ENCODE measurements at regions not wholly inside any gene's neighbourhood (a gene's known extent, or its start where the extent isn't known, plus 50 kb on each side); places are given as distances from the start of the nearest gene placed in this dataset.

DNA sequence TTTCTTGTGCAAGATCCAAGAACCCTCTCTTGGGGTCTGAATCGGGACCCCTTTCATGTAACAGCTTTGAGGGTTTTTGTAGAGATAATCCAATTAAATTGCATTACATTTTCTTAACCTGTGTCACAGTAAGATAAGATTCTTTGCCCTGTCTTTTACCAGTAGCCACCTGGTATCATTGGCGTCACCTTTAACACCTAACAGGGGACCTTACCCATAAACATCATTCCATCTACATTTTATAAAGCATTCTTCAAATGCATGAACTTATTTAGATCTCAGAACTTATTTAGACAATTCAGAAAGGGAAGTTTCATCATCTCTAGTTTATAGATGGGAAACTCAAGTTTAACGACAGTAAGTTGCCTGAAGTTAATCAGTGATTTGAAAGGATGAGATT lies 106.4 kb upstream of the KLF6 start (continued):
- TF ChIP-seq, protein P1, sequence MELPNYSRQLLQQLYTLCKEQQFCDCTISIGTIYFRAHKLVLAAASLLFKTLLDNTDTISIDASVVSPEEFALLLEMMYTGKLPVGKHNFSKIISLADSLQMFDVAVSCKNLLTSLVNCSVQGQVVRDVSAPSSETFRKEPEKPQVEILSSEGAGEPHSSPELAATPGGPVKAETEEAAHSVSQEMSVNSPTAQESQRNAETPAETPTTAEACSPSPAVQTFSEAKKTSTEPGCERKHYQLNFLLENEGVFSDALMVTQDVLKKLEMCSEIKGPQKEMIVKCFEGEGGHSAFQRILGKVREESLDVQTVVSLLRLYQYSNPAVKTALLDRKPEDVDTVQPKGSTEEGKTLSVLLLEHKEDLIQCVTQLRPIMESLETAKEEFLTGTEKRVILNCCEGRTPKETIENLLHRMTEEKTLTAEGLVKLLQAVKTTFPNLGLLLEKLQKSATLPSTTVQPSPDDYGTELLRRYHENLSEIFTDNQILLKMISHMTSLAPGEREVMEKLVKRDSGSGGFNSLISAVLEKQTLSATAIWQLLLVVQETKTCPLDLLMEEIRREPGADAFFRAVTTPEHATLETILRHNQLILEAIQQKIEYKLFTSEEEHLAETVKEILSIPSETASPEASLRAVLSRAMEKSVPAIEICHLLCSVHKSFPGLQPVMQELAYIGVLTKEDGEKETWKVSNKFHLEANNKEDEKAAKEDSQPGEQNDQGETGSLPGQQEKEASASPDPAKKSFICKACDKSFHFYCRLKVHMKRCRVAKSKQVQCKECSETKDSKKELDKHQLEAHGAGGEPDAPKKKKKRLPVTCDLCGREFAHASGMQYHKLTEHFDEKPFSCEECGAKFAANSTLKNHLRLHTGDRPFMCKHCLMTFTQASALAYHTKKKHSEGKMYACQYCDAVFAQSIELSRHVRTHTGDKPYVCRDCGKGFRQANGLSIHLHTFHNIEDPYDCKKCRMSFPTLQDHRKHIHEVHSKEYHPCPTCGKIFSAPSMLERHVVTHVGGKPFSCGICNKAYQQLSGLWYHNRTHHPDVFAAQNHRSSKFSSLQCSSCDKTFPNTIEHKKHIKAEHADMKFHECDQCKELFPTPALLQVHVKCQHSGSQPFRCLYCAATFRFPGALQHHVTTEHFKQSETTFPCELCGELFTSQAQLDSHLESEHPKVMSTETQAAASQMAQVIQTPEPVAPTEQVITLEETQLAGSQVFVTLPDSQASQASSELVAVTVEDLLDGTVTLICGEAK (IDR thresholded peaks at IDR 0.05) = 0 out of 2 replicates have a peak, but pooled peaks have one; percentile 10
- TF ChIP-seq, protein P1 (CRISPR knock-in tag; IDR thresholded peaks at IDR 0.05) = no peak
- TF ChIP-seq, protein P2, sequence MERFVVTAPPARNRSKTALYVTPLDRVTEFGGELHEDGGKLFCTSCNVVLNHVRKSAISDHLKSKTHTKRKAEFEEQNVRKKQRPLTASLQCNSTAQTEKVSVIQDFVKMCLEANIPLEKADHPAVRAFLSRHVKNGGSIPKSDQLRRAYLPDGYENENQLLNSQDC (CRISPR knock-in tag; IDR thresholded peaks at IDR 0.05) = no peak
- no peak for TF ChIP-seq NR2C2 (CRISPR knock-in tag; IDR thresholded peaks at IDR 0.05)
- TF ChIP-seq NR2C2 (tag; IDR thresholded peaks at IDR 0.05) = no peak
- TF ChIP-seq E2F3 (CRISPR knock-in tag; IDR thresholded peaks at IDR 0.05) = no peak
- no peak for TF ChIP-seq GATAD2A (IDR thresholded peaks at IDR 0.05)
- TF ChIP-seq BRF1 (IDR thresholded peaks at IDR 0.05; ENCODE audit: borderline replicate concordance, extremely low read depth, insufficient read length) = no peak
- TF ChIP-seq, protein P3, sequence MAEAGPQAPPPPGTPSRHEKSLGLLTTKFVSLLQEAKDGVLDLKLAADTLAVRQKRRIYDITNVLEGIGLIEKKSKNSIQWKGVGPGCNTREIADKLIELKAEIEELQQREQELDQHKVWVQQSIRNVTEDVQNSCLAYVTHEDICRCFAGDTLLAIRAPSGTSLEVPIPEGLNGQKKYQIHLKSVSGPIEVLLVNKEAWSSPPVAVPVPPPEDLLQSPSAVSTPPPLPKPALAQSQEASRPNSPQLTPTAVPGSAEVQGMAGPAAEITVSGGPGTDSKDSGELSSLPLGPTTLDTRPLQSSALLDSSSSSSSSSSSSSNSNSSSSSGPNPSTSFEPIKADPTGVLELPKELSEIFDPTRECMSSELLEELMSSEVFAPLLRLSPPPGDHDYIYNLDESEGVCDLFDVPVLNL (CRISPR knock-in tag; IDR thresholded peaks at IDR 0.05; ENCODE audit: low read depth) = no peak
- no peak for TF ChIP-seq ZNF586 (CRISPR knock-in tag; conservative IDR thresholded peaks at IDR 0.05)
- no peak for TF ChIP-seq HDAC1 (IDR thresholded peaks at IDR 0.05)
- TF ChIP-seq, protein P4, sequence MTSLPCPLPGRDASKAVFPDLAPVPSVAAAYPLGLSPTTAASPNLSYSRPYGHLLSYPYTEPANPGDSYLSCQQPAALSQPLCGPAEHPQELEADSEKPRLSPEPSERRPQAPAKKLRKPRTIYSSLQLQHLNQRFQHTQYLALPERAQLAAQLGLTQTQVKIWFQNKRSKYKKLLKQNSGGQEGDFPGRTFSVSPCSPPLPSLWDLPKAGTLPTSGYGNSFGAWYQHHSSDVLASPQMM (CRISPR knock-in tag; IDR thresholded peaks at IDR 0.05) = no peak
- no peak for TF ChIP-seq KDM2B (CRISPR knock-in tag; IDR thresholded peaks at IDR 0.05)
- no peak for TF ChIP-seq NONO (IDR thresholded peaks at IDR 0.05; ENCODE audit: low read depth in 2 of 2, low read length in 1 of 2)
- TF ChIP-seq SUPT5H (IDR thresholded peaks at IDR 0.05) = no peak
- no peak for TF ChIP-seq KDM5B (IDR thresholded peaks at IDR 0.05; ENCODE audit: insufficient replicate concordance, low read depth, low read length)
- TF ChIP-seq BDP1 (IDR thresholded peaks at IDR 0.05; ENCODE audit: insufficient read depth, insufficient read length) = no peak
- no peak for TF ChIP-seq ZNF263 (CRISPR knock-in tag; IDR thresholded peaks at IDR 0.05; ENCODE audit: borderline replicate concordance)

Data from K562 (cell line).